ENCODE measurements at regions not wholly inside any gene's neighbourhood (a gene's known extent, or its start where the extent isn't known, plus 50 kb on each side); places are given as distances from the start of the nearest gene placed in this dataset.
A peak's percentile ranks its signal among the peaks of the same experiment; 100 is the strongest.

DNA sequence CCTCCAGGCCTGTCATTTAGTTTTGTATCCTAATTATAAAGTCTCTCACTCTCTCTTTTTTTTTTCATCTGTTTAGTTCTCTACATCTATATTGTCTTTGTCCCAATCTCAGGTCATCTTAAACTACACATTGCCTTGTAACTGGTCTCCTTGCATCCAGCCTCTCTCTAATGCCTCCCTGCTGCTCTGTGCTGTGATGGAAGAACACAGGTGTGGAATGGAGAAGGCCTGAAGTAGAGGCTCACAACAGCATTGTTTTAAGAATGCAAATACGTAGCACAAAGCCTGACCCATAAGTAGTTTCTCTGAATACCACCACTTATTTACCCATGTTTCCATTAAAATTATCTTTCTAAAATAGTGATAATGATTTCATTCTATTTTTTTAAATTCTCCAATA is 108.8 kb upstream of the FRY start:
- ATAC-seq (no peak), DNase-seq (no peak)
- TF ChIP-seq, protein P1, sequence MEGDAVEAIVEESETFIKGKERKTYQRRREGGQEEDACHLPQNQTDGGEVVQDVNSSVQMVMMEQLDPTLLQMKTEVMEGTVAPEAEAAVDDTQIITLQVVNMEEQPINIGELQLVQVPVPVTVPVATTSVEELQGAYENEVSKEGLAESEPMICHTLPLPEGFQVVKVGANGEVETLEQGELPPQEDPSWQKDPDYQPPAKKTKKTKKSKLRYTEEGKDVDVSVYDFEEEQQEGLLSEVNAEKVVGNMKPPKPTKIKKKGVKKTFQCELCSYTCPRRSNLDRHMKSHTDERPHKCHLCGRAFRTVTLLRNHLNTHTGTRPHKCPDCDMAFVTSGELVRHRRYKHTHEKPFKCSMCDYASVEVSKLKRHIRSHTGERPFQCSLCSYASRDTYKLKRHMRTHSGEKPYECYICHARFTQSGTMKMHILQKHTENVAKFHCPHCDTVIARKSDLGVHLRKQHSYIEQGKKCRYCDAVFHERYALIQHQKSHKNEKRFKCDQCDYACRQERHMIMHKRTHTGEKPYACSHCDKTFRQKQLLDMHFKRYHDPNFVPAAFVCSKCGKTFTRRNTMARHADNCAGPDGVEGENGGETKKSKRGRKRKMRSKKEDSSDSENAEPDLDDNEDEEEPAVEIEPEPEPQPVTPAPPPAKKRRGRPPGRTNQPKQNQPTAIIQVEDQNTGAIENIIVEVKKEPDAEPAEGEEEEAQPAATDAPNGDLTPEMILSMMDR (IDR thresholded peaks at IDR 0.05), result no peak
- Histone ChIP-seq H3K9me3 (no peaks in the 10 kb centered on the region), H3K4me3 (no peak overlapping the region), H3K36me3 (ENCODE audit: low read depth) (no peaks in the 10 kb centered on the region), H3K4me1 (ENCODE audit: low read depth) (peaks cover 17% of the 10 kb centered on the region)
- intact Hi-C loops (cut with DNase I, micrococcal nuclease), result no loop called here

DNA sequence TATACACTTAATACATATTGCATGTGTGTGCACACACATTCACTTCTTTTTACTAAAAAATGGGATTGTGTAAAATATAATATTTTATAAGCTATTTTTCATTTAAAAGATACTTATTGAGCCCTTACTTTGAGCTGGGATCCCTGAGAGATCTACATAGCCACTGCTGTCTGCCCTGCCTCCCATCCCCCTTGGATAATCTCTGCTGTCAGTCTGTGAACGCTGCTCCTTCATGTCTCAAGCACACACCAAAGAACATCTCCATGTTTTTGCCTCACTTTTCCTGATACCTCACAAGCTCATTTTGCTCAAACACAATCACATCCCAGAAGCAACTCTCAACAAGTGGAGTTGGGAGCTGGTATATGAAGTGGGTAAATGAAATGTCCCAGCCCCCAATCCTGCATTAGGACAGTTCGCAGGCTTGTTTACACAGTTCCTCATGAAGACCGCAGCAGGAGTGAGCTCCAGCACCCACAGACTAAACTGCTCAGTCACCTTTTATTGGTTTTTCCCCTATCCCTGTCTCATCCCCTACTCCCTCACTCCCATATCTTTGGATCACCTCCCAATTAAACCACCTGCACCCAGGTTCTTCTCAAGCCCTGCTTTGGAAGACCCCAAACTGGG is 108.3 kb upstream of the FRY start:
- TF ChIP-seq, protein P1 (IDR thresholded peaks at IDR 0.05), result no peak
- Histone ChIP-seq H3K4me1 (ENCODE audit: low read depth) (peaks cover 20% of the 10 kb centered on the region), H3K9me3 (no peaks in the 10 kb centered on the region), H3K36me3 (ENCODE audit: low read depth) (no peaks in the 10 kb centered on the region), H3K4me3 (no peak overlapping the region)
- intact Hi-C loops (cut with DNase I, micrococcal nuclease), result no loop called here
- no peak for DNase-seq
- no peak for ATAC-seq

DNA sequence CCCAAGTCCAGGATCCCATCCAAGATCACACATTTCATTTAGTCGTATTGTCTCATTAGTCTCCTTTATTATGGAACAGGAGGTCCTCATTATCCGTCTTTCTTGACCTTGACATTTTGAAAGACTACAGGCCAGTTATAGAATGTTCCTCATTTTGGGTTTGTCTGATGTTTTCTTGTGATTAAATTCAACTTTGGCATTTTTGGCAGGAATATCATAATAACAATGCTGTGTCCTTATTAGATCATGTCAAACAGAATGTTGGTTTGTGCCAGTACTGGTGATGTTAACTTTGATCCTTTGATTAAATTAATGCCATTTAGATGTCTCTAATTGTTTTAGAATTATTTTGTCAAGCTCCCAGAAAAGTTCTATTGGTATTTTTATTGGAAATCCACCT is 106.5 kb upstream of the FRY start:
- no peaks in the 10 kb centered on the region for H3K36me3 ChIP-seq (ENCODE audit: low read depth)
- H3K9me3 ChIP-seq, result no peaks in the 10 kb centered on the region
- TF ChIP-seq, protein P1 (IDR thresholded peaks at IDR 0.05), result no peak
- H3K4me3 ChIP-seq, result no peak overlapping the region
- intact Hi-C loops (cut with DNase I, micrococcal nuclease), result no loop called here
- ATAC-seq, result no peak
- peaks cover 20% of the 10 kb centered on the region for H3K4me1 ChIP-seq (ENCODE audit: low read depth)
- DNase-seq, result no peak

DNA sequence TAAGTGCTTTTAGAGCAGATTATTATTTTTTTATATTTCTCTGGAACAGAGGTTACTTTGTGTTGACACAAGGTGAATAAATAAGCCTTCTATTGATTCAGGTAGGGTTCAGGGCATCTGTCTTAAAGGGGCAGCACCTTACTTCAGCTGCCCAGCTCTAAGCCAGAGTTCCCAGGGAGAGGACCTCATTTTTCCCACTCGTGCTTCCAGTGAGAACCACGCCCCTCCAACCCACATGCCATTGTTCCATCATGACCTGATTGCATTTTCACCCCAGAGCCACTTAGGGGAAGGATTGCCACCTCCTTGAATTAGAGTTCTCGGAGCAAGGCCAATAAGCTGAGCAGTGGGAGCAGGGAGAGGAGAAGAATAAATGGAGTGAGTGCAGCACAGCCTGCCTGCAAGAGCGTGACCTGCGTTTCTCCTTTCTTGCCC is 104.3 kb upstream of the FRY start:
- peak; percentile 85 for ATAC-seq
- no peaks in the 10 kb centered on the region for H3K9me3 ChIP-seq
- peaks cover 16% of the 10 kb centered on the region for H3K4me1 ChIP-seq (ENCODE audit: low read depth)
- no peaks in the 10 kb centered on the region for H3K36me3 ChIP-seq (ENCODE audit: low read depth)
- TF ChIP-seq, protein P1 (IDR thresholded peaks at IDR 0.05), result no peak
- intact Hi-C loops (cut with DNase I, micrococcal nuclease), result no loop called here
- H3K4me3 ChIP-seq, result no peak overlapping the region
- peak in 2 of 3 donors; percentile 13 to 22 for DNase-seq

DNA sequence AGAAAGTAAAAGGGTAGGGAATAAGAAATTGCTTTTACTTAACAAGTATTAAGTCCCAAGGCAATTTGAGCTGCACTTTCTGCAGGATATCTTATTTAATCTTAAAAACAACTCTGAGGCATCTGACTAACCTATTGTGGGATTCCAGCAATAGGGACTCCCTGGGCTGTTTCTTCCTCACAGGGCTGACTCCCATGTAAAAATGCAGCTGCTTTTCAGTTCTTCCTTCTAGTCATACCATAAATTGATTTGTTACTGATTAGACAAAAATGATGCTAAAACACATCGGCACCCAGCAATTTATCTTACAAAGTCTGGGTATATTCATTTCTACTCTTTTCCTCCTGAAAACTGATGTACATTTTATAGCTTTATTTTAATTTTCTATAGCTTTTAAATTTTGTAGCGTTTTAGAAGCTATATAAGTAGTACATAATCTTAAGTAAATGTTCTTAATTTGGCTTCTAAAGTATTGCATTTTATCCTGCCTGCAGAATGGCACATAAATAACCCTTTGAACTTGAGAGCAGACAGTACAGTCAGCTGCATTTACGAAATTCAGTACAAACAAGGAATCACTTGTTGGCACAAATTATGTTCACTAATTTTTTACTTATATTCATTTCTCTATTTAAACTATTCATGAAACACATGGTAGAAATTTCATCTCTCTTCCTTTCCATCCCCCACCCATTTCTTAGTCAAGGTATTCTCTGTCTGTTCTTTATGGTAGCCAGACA is 102.4 kb upstream of the FRY start:
- TF ChIP-seq, protein P1 (IDR thresholded peaks at IDR 0.05), result no peak
- Histone ChIP-seq H3K4me1 (ENCODE audit: low read depth) (peaks cover 16% of the 10 kb centered on the region), H3K4me3 (no peak overlapping the region), H3K9me3 (no peaks in the 10 kb centered on the region), H3K36me3 (ENCODE audit: low read depth) (no peaks in the 10 kb centered on the region)
- intact Hi-C loops (cut with DNase I, micrococcal nuclease), result no loop called here
- DNase-seq (no peak), ATAC-seq (no peak)

Data from mucosa of descending colon (tissue), 3 donors.